ENCODE measurements at regions not wholly inside any gene's neighbourhood (a gene's known extent, or its start where the extent isn't known, plus 50 kb on each side); places are given as distances from the start of the nearest gene placed in this dataset.
A peak's percentile ranks its signal among the peaks of the same experiment; 100 is the strongest.
"Not testable (repeated sequence)": the region's sequence is repeated elsewhere in the genome, so short reads cannot be mapped to it uniquely, and the experiment has no call there.

DNA sequence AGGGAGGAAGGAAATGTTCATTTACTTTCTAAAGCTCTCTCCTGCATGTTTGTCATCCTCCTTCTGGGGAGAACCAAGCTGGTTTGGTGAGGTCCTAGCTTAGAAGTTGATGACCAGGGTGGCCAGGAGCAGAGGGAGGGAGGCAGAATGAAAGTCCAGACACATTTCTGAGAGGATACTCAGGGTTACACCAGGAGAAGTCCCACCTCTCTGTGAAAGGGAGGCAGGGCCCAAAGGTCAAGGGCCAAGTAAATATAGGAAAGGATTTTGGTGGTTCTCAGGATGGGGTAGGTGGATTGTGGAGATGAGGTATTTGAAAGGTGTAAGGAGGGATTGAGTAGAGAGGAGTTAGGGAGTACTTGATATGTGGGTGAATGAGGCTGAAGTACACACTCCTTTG, 58.0 kb upstream of the FBXO11 start:
- DNase-seq (ENCODE audit: low spot score) = no peak

DNA sequence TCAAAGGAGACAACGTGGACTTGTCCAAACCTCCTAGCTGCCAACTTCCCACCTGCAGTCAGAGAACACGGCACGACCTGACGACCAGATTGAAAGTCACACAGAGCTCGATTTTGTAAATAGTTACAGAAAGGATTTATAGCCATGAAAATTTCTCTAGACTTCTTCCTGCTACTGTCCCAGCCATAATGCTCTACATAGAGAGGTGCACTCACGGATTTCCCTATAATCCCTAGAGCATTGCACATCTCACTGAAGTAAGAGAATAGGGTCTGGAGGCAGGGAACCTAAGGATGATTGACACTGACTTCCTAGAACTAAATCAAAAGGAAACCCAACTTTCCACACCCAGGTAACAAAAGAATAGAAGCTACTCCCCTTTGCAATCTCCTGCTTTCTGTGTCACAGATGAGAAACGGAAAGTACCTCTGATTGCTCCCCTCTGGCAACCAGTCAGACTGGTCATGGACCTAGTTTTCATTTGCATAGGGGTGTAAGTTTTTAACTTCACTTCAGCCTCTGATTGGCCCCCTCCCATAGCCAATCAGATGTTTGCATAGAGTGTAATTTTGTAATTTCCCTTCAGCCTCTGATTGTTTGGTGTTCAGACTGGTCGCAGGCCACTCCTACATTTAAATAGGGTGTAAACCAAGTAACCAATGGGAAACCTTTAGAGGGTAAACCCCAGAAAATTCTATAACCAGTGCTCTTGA, 58.6 kb upstream of the FBXO11 start:
- no peak for DNase-seq (ENCODE audit: low spot score)

DNA sequence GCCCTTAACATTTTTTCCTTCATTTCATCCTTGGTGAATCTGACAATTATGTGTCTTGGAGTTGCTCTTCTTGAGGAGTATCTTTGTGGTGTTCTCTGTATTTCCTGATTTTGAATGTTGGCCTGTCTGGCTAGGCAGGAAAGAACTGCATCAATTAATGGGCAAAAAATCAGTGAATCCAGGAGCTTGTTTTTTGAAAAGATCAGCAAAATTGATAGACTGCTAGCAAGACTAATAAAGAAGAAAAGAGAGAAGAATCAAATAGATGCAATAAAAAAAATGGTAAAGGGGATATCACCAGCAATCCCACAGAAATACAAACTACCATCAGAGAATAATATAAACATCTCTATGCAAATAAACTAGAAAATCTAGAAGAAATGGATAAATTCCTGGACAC, 70.4 kb upstream of the FBXO11 start:
- not testable (repeated sequence) for DNase-seq (ENCODE audit: low spot score)

DNA sequence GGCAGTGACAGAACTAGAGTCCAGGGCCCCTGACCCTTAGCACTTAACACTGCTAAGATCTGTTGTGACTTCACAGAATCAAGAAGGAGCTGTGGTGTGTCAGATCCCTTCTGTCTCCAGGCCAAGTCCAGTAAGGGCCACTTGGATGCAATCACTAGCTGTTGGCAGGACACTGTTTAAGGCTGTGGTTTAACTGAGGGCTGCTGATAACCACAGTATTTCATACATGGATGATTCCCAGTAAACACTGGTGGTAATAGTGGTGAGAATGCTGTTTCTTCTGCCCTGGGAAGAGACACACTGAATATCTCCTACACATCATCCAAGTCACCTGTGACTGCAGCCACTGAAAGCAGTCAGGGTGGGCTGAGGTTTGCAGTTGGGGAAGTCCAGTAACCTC, 77.7 kb upstream of the FBXO11 start:
- DNase-seq (ENCODE audit: low spot score) = peak; percentile 3

DNA sequence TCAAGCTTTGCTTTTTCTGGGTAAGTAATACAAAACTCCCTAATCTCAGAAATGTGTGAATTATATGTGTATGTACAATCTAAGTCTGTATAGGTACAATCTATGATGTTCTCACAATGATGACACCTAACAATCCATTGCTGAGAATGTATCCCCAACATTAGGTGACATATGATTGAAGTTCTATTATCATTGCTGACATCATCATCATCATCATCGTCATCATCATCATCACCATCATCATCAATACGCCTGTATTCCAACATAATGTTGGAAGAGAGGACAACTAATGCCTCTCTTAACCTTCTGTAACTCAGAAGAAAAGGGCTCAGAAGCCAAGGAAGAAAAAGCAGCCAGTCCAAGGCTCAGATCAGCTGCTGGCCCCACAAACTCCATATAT, 84.2 kb upstream of the FBXO11 start:
- DNase-seq (ENCODE audit: low spot score) = no peak

DNA sequence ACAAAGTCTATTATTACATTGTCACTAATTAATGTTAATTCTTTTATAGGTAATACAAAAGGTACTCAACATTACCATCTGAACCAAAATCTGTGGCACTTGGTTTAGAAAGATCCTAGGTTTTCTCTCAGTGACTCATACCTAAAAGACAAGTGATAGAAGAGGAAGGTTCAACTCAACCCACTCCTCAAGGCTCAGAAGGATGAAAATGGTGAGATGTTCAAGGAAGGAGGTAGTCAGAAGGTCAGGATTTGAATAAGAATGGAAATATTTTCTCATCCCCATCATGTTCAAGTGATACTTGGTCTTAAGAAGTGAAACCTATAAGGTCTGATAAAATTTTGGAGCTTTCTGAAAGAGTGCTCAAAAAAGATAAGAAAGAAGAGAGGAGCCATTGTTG, 86.4 kb upstream of the FBXO11 start:
- no peak for DNase-seq (ENCODE audit: low spot score)

DNA sequence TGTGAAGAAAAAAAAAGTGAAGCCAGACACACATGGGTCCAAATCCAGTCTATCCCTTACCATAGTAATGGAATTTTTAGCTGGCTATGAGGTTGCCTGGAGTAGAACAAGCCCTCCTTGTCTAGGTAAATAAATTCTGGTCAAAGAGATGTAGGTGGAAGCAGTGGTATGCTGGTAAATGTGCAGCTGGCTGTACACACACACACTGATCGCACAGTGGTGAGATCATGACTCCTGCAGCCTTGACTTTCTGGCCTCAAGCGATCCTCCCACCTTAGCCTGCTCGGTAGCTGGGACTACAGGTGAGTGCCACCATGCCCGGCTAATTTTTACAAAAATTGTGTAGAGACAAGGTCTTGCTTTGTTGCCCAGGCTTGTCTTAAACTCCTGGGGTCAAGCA, 90.5 kb upstream of the FBXO11 start:
- no peak for DNase-seq (ENCODE audit: low spot score)

DNA sequence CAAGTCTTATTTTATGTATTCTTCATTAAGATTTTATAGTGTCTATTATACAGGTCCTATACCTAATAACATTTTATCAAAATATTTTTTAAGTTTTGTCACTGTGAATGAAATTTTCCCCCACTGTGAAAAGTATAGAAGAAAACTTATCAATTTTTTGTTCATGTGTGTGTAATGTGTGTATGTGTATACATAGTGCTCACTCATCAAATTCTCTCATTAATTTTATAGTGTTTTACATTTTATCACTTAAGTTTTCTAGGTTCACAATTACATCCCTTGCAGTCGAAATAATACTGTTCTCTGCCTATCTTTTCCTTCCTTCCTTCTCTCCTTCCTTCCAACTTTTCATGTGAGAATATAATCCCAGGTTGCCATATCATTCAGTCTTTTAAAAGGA, 93.2 kb upstream of the FBXO11 start:
- no peak for DNase-seq (ENCODE audit: low spot score)

DNA sequence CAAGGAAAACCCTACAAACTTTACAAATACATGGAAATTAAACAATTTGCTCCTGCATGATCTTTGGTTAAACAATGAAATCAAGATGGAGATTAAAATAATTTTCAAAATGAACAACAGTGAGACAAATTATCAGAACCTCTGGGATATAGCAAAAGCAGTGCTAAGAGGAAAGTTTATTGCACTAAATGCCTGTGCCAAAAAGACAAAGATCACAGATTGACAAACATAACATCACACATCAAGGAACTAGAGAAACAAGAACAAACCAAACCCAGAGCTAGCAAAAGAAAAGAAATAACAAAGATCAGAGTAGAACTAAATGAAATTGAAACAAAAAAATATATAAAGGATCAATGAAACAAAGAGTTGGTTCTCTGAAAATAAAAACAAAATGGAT, 95.2 kb upstream of the FBXO11 start:
- DNase-seq (ENCODE audit: low spot score) = no peak

DNA sequence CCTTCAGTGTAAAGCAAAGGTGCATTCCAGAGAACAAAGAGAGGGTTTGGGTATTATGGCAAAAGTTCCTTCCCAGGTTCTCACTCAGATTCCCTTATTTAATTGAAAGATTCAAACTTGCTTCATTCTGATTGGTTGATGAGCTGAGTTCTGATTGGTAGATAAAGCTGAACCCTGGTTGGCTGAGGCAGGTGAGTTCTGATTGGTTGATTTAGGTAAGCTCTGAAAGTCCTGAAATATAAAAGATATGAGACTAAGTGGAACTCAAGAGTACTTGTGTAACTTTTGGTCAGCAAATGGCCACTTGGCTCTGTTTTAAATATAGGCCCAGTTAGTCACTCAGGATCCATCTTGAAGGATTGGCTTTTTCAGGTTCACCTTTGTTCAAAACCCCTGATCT, 99.8 kb upstream of the FBXO11 start:
- no peak for DNase-seq (ENCODE audit: low spot score)

DNA sequence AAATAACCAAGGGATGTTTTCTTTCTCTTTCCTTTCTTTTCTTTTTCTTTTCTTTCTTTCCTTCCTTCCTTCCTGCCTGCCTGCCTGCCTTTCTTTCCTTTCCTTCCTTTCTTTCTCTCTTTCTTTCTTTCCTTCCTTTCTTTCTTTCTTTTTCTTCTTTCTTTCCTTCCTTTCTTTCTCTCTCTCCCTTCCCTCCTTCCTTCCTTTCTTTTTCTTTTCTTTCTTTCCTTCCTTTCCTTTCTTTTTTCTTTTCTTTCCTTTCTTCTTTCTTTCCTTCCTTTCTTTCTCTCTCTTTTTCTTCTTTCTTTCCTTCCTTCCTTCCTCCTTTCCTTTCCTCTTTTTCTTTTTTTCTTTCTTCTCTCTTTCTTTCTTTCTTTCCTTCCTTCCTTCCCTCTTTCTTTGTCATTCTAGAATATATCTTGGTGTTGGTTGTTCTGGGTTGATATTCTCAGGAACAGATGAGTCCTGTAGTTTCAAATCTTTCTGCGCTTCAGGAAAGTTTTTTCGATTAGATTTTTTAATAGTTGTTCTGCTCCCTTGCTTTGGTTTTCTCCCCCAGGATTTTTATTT, 101.5 kb upstream of the FBXO11 start:
- DNase-seq (ENCODE audit: low spot score) = no peak

DNA sequence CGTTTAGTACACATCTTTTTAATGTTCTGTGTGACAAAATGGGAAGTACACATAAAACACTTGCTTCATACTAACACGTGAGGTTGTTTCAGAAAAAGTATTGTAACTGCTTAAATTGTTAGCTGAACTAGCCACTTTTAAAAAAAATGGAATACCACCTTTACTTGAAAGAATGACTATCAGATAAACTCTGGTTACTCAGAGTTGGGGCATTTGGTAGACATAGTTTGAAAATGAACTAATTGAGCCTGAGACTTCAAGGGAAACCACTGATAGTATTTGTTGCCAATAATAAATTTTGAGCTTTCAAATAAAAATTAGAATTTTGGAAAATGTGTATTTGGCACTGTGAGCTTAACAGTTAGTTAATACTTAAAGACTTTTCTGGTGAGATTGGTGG, 103.0 kb upstream of the FBXO11 start:
- DNase-seq (ENCODE audit: low spot score) = no peak

DNA sequence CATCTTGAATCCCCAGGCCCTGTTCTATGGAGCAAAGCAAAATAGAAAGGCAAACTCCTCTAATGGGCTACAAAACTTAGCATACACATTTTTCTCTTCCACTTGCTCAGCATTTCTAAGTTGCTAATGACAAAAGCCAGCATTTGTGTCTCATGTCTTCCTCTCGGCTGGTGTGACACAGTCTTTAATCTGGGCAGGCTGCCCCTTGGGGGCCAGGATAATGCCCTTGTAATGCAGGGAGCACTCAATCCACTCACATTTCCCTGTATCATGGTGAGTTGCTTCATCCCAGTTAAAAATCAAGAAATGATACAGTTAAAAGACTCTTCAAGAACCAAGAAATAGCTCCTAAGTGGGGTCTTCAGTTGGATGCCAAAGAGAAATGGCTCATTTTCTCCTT, 109.1 kb upstream of the FBXO11 start:
- no peak for DNase-seq (ENCODE audit: low spot score)

DNA sequence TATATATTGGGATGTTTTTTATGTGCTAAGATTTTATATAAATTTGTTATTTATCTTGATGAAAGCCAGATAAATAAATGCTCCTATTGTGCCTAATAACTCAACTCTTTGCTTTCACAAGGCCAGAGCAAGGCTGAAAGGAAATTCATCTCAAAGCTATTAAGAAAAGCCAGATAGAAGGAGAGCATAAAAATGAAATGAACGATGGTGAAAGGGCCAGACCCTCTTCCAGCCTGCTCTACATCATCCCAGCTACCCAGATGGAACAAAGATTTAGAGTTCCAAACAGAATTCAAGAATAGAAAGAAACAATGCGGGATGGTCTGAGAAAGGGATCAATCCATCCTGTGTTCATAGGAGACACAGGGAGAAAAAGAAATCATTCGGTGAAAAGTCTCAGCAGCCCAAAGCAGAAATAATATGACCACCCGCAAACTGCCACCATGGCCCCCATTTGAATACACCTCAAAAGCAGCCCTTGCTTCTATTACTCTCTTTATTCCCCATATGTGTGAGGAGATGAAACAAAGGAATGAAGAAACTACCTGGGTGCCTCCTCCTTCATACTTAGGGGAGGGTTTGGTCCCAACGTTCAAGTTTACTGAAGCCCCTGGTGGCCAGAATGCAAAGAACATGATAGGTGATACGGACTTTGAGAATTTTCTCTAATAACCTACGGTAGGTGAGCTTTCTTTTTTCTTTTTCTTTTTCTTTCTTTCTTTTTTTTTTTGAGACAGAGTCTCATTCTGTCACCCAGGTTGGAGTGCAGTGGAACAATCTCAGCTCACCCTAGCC, 110.1 kb upstream of the FBXO11 start:
- DNase-seq (ENCODE audit: low spot score) = no peak

DNA sequence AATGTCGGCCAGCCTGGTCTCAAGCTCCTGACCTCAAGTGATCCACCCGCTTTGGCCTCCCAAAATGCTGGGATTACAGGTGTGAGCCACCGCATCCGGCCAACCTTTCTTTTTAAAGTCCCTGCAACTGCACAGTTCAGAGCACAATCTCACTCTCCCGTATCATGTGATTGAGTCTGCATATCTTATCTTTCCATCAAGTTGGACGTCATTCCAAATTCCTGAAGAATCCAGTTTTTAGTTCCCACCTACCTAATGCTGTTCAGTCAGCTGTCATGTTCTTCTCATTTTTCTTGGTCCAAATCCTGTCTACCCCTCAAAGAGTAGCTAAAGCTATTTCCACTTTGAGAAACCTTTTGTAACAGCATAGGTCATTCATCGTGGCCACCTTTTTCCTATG, 110.8 kb upstream of the FBXO11 start:
- DNase-seq (ENCODE audit: low spot score) = no peak

DNA sequence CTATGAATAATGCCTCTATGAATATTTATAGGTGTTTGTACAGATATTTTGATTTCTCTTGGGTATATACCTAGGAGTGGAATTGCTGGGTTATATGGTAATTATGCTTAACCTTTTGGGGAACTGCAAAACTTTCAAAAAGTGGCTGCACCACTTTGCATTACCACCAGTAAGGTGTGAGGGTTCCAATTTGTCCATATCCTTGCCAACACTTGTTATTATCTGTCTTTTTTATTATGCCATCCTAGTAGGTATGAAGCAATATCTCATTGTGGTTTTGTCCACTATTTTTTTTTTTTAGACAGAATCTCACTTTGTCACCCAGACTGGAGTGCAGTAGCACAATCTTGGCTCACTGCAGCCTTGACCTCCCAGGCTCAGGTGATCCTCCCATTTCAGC, 112.2 kb upstream of the FBXO11 start:
- no peak for DNase-seq (ENCODE audit: low spot score)

DNA sequence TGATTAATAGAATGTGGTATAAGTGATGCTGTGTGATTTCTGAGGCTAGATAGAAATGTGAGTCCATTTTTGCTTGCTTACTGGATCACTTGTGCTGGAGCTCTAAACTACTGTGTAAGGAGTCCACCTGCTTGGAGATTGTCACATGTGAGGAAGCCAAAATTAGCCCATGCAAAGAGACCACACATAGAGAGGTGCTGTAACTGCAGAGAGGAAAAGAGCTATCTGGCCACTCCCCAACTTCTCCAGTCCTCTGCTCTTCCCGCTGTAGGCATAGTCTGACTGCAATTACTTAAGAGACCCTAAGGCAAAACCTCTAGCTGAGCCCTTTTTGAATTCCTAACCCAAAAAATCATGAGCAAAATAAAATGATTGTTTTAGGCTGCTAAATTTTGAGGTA, 120.6 kb upstream of the FBXO11 start:
- no peak for DNase-seq (ENCODE audit: low spot score)

DNA sequence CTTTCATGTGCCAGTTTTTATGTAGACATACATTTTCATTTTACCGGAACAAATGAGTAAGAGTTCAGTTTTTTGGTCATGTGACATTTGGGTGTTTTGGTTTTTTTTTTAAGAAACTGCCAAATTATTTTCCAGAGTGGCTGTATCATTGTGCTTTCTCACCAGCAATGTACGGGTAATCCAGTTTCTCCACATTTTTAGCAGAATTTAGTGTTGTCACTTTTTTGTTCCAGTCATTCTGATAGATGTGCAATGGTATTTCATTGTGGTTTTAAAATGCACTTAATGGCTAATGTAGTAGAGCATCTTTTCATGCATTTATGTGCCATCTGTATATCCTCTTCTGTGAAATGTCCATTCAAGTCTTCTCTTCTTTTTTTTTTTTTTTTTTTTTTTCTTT, 126.5 kb upstream of the FBXO11 start:
- no peak for DNase-seq (ENCODE audit: low spot score)

DNA sequence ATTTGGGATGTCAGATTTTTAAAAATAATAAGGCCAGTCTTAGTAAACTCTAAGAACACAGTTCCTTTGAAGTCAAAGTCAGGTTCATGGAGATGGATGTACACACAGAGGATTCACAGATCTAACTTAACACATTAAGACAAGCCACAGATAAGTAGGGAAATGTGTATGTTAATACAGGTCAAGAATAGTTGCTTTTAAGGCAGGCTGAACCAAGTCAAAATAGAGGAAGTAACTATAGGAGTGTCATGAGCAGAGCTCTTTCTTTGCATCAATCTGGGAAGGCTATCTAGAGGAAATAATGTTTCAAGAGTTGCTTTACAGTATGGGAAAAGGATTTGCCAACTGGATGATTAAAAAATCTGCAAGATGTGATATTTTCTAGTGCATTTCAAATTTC, 128.0 kb upstream of the FBXO11 start:
- DNase-seq (ENCODE audit: low spot score) = no peak

DNA sequence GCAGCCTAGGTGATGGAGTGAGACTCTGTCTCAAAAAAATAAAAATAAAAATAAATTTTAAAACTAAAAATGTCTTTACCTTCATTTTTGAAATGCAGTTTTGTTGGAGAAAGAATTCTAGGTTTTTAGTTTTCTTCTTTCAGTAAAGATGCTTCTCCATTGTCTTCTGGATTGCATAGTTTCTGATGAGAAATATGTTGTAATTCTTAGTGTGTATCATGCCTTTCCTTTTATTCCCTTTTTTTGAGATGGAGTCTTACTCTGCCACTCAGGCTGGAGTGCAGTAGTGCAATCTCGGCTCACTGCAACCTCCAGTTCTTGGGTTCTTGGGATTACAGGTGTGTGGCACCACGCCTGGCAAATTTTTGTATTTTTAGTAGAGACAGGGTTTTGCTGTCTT, 130.0 kb upstream of the FBXO11 start:
- no peak for DNase-seq (ENCODE audit: low spot score)

DNA sequence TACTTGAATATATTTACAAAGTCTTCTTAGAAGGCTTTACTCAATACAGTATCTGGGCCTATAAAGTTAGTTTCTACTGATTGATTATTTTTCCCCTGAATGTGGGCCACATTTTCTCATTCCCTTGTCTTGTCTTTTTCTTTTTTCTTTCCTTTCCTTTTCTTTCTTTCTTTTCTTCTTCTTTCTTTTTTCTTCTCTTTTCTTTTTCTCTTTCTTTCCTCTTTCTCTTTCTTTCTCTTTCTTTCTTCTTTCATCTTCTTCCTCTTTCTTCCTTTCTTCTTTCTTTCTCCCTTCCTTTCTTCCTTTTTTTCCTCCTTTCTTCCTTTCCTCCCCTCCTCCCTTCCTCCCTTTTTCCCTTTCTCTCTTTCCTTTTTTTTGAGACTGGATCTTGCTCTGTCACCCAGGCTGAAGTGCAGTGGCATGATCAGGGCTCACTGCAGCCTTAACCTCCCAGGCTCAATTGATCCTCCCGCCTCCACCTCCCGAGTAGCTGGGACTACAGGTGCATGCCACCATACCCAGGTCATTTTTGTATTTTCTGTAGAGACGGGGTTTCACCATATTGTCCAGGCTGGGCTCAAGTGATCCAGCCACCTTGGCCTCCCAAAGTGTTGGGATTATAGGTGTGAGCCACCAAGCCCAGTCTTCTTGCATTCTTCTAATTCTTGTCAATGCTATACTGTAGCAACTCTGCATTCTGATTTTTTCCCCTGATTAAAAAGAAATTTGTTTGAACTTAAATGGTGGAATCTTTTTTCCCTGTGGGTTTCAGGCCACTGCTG, 133.1 kb upstream of the FBXO11 start:
- DNase-seq (ENCODE audit: low spot score) = no peak

DNA sequence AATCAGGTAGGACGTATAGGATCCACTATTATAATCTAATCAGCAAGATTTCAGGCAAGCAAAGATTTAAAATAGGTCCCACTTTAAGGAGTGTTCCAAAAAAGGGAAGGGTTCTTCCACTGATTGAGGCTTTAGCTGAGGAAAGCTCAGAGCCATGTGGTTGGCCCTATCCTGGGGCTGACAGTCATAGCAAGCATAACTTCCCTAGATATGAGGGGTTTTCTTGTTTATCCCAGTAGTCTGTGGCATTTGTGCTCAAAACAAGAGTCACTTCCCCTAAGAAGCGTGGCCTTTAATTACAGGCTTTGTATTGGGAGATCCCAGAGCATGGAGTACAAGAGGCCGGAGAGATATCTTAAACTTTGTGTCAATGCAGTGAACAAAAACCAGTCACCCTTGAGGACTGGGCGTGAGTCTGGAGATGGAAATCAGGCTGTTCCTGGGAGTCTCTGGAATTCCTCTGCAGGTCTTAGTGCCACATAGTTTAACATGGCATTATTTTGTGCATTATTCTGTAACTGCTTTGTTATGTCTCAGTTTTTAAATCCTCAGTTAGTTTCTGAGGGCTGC, 136.9 kb upstream of the FBXO11 start:
- DNase-seq (ENCODE audit: low spot score) = no peak
